Germinal center (tissue), 1 donor: ENCODE measurements at regions not wholly inside any gene's neighbourhood (a gene's known extent, or its start where the extent isn't known, plus 50 kb on each side); places are given as distances from the start of the nearest gene placed in this dataset.
"Not testable (repeated sequence)": the region's sequence is repeated elsewhere in the genome, so short reads cannot be mapped to it uniquely, and the experiment has no call there.

ENCODE experiments used
- DNase-seq: peaks from one replicate; pipeline ENCODE4 v3.0.0; 2012; ENCODE audit warnings: mixed read lengths, low spot score

GRCh38 chr10:9285690-9286089 lies 1231.2 kb downstream of the GATA3 start:
- no peak for DNase-seq

DNA sequence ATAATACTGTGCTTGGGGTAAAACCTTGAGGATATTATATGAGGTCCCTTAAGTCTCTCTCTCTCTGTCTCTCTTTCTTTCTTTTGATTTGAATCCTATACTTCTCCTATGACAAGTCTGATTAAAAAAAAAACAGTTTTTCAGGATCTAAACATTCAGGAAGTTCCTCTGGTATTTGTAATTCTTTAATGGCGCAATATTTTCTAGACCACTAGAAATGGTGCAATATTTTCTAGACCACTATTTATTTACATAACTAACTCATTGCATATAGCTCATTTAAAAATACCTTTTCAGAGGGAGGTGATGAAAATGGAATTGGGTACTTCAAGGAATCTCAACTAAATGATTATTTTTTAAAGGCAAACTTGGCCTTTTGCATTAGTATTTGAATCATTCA lies 1235.3 kb downstream of the GATA3 start:
- DNase-seq = no peak

DNA sequence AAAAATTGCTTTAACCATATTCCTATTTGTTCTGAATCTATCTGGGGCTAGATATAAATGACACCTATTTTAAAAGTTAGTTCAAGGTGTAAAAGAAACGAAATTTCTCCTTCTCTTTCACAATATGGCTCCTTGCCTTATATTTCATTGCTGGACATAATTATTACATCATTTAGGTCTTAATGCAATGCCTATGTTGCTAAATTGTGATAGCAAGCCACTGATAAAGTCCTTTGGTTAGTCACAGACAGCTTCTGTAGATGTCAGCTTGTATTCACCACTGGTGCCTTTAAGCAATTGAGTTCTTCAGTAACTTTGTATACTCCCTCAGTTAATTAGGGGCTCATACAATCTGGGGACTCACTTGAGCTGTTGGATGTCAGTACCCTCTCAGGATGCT lies 1236.6 kb downstream of the GATA3 start:
- DNase-seq = no peak

- no peak for DNase-seq
Measured at GRCh38 chr10:9294132-9294663, 1239.7 kb downstream of the GATA3 start.

DNA sequence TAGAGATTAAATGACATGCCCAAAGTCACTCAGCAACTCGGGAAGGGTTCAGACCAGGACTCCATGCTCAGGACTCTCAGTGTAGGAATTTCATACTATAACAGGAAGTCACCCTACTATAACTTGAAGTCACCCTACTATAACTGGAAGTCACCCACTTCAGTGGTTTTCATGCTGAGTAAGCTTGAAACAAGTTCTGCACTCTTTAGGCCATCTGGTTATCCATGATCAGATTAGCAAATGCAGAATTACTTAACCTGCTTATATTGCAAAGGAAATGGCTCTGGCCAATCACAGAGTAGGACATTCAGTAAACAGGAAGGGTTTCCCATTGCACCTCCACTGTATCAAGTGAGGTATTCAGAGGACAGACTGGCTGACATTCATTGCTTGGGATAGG lies 1240.4 kb downstream of the GATA3 start:
- DNase-seq = no peak

DNA sequence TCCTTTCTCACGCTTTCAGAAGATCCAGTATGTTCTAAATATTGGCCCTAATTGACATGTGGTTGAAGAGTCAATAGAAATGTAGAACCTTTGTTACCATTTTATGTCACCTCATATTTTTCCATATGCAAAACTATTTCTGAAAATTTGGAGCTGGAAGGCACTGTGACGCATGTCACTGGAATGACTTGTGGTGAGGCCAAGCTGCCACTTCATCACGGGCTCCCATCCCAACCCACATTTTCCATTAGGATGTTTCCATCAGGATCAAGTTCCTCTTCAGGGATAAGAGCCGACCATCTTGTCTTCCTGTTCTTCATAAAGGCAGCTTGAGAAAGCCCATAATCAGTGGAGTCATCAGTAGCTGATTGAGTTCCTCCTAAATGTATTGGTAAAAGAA lies 1241.7 kb downstream of the GATA3 start:
- DNase-seq = no peak

DNA sequence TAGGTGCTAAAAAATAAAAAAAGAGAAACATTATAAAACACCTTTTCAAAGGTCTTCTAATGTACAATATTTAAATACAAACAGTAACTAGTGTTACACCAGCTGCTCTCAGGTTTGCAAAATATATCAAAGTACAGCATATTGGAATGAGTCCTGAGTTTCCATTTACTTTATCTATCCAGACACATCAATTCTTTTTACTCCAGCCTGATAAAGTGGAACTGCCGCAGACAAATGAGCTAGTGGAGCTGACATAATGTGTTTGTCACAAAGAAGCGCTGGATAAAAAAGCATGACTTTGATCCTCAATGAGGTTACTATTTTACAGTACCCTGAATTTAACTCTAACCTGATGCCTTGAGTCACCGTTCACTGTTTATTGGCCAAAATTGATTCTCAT lies 1243.1 kb downstream of the GATA3 start:
- DNase-seq = no peak

- DNase-seq = no peak
Measured at GRCh38 chr10:9299966-9300365, 1245.5 kb downstream of the GATA3 start.

- DNase-seq = no peak
Measured at GRCh38 chr10:9301148-9301547, 1246.7 kb downstream of the GATA3 start.

DNA sequence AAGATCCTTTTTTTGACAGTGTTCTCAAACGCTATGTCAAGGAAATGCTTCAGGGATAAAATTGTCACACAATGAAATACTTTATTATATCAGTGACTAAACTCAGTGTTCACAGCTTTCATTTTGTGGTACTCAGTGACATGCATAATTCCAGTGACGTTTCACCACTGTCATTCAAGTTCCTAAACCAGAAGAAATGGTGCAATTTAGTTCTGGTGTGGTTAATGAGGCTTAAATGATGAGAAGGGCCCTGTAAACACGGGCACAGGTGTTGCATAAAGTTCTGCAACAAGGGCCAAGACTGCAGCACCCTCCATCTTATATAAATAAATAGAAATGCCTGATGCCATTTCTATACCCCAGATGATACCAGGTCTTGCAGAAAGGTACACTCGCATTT lies 1247.1 kb downstream of the GATA3 start:
- DNase-seq = no peak

- DNase-seq = peak; percentile 3
Measured at GRCh38 chr10:9302140-9302746, 1247.8 kb downstream of the GATA3 start.

DNA sequence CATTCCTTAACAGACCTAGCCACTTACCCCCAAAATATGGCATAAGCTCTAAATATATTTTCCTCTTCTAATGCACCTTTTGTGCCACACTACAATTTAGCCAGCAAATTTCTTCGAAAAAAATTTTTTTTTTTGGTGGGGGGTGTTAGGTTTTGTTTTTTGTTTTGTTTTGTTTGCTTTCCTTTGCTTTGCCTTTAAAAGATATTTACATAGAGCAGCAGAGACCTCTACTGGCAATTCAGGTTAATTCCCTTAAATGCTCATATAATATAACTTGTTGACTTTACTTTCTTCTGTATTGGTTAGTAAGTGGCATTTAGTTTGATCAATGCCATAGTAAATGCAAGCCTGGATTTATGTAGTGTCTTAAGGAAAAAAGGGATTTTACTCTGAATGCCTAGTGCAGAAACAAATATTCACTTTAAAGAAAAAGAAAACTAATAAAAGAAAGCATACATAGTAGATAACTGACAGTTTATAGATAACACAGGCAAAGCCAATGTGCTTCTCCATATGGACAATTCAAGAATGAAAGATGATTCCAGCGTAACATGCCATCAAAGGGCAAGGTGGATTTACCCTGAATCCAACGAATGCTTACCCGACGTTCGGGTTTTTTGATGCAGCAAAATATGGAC lies 1250.6 kb downstream of the GATA3 start:
- no peak for DNase-seq

- no peak for DNase-seq
Measured at GRCh38 chr10:9311702-9312499, 1257.4 kb downstream of the GATA3 start.

DNA sequence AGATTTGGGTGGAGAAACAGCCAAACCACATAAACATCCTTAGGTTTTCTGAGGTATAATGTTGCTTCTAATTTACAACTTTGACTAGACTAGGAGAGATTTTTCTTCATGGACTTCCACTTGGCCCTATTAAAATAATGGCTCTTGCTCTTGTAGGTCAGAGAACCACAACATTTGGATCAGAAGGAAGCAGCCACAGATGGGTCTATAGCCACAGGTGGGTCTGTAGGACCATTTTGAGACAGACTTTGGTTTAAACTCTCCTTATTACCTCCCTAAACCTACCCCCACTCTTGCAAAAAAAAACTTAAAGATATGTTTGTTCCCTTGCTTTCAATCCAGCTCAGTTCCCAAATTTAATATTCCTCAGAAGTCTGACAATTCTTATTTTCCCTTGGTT lies 1260.8 kb downstream of the GATA3 start:
- DNase-seq = no peak

GRCh38 chr10:9331583-9332008 lies 1277.1 kb downstream of the GATA3 start:
- DNase-seq = peak; percentile 50

DNA sequence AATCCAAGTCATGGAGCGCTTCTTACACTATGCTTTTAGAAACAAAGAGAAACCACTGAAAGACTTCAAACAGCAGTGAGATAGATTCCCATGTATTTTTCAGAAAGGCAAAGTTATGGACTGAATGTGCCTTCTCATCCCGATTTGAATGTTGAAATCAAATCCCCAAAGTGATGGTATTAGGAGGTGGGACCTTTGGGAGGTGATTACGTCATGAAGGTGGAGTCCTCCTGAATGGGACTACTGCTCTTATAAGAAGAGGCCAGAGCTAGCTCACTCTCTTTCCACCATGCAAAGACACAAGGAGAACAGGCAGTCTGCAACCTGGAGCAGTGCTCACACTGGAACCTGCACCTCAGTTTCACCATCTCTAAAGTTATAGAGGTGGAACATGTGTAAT lies 1279.8 kb downstream of the GATA3 start:
- DNase-seq = no peak

DNA sequence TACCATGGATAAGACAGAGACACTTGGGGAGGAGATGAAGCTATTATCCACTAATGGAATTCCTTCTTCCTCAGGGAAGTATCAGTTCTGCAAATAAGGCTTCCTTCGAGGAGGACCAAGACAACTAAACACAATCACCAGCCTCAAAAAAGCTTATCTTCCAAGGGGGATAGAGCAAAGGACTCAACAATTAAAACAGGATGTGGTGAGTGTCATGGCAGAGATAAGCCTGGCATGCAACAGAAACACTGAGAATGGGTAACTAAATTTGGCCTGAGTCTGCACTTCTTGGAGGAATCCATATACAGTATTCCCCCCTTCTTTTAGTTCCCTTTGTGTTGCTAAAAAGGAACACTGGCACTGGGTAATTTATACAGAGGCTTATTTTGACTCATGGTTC lies 1285.2 kb downstream of the GATA3 start:
- no peak for DNase-seq

GRCh38 chr10:9342885-9343570 lies 1288.5 kb downstream of the GATA3 start:
- DNase-seq = no peak

GRCh38 chr10:9347933-9348332 lies 1293.4 kb downstream of the GATA3 start:
- not testable (repeated sequence) for DNase-seq

DNA sequence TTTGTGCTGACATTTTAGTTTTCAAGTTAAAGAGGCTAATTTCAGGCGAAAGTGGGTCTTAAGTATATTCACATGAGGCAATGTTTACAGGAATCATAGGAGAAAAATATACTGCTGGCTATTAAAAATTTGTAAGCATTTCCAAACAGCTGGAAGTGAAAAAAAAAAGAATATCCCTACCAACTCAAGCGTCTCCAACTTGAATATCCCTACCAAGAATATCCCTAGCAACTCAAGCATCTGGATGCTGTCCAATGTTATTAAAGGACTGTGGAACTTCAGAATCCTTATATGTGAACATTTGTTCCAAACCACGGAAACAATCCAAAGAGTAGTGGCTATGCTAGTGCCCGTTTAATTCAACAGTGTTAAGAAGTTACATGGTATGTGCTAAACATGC lies 1303.0 kb downstream of the GATA3 start:
- DNase-seq = no peak

- no peak for DNase-seq
Measured at GRCh38 chr10:9362721-9363120, 1308.2 kb downstream of the GATA3 start.

GRCh38 chr10:9379183-9379582 lies 1324.7 kb downstream of the GATA3 start:
- DNase-seq = no peak
